Hepatocyte (in vitro differentiated cells): ENCODE measurements at regions not wholly inside any gene's neighbourhood (a gene's known extent, or its start where the extent isn't known, plus 50 kb on each side); places are given as distances from the start of the nearest gene placed in this dataset.

Source experiments
- EZH2 ChIP-seq: fragments of 200-600 bp; sonication (generic); IDR thresholded peaks from 2 replicates; pipeline ENCODE4 v1.6.1; 2016; ENCODE audit warnings: antibody characterized with exemption, mild to moderate bottlenecking, borderline replicate concordance
- EZH2phosphoT487 ChIP-seq: fragments of 200-600 bp; sonication (generic); IDR thresholded peaks from one replicate; pipeline ENCODE4 v1.6.1; 2018; ENCODE audit warnings: antibody characterized with exemption, mild to moderate bottlenecking, low read depth, moderate library complexity; ENCODE audit not compliant: unreplicated experiment, severe bottlenecking
- TF ChIP-seq, protein P1 (sequence below): fragments of 200-600 bp; sonication (generic); IDR thresholded peaks from 2 replicates; pipeline ENCODE4 v1.5.1; 2016; ENCODE audit warnings: antibody characterized with exemption, mild to moderate bottlenecking; ENCODE audit not compliant: poor library complexity

GRCh38 chr2:106020032-106020431 lies 174.1 kb downstream of the UXS1 start:
- TF ChIP-seq, protein P1, sequence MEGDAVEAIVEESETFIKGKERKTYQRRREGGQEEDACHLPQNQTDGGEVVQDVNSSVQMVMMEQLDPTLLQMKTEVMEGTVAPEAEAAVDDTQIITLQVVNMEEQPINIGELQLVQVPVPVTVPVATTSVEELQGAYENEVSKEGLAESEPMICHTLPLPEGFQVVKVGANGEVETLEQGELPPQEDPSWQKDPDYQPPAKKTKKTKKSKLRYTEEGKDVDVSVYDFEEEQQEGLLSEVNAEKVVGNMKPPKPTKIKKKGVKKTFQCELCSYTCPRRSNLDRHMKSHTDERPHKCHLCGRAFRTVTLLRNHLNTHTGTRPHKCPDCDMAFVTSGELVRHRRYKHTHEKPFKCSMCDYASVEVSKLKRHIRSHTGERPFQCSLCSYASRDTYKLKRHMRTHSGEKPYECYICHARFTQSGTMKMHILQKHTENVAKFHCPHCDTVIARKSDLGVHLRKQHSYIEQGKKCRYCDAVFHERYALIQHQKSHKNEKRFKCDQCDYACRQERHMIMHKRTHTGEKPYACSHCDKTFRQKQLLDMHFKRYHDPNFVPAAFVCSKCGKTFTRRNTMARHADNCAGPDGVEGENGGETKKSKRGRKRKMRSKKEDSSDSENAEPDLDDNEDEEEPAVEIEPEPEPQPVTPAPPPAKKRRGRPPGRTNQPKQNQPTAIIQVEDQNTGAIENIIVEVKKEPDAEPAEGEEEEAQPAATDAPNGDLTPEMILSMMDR: no peak
- TF ChIP-seq EZH2phosphoT487 (no peak), EZH2 (no peak)
